Fibroblast of gingiva (primary cell): ENCODE measurements at regions not wholly inside any gene's neighbourhood (a gene's known extent, or its start where the extent isn't known, plus 50 kb on each side); places are given as distances from the start of the nearest gene placed in this dataset.

Experiments
- DNase-seq: peaks from one replicate; pipeline ENCODE4 v3.0.0-alpha.2; 2011; ENCODE audit warnings: low read depth

- no peak for DNase-seq
Measured at GRCh38 chr2:12498286-12498685, 218.4 kb upstream of the TRIB2 start.

GRCh38 chr2:12498704-12499103, 218.0 kb upstream of the TRIB2 start:
- peak; percentile 67 for DNase-seq

GRCh38 chr2:12500899-12501298, 215.8 kb upstream of the TRIB2 start:
- no peak for DNase-seq

- DNase-seq: no peak
Measured at GRCh38 chr2:12501469-12502158, 215.1 kb upstream of the TRIB2 start.

GRCh38 chr2:12502759-12503158, 214.0 kb upstream of the TRIB2 start:
- no peak for DNase-seq

GRCh38 chr2:12504443-12504842, 212.3 kb upstream of the TRIB2 start:
- DNase-seq: no peak

GRCh38 chr2:12506846-12507245, 209.9 kb upstream of the TRIB2 start:
- DNase-seq: no peak

- peak; percentile 90 for DNase-seq
Measured at GRCh38 chr2:12507295-12507694, 209.4 kb upstream of the TRIB2 start.

GRCh38 chr2:12510070-12510469, 206.7 kb upstream of the TRIB2 start:
- no peak for DNase-seq

GRCh38 chr2:12513339-12513738, 203.4 kb upstream of the TRIB2 start:
- DNase-seq: no peak

- DNase-seq: no peak
Measured at GRCh38 chr2:12514168-12514567, 202.6 kb upstream of the TRIB2 start.

- no peak for DNase-seq
Measured at GRCh38 chr2:12514631-12515437, 201.9 kb upstream of the TRIB2 start.

- no peak for DNase-seq
Measured at GRCh38 chr2:12515871-12516270, 200.9 kb upstream of the TRIB2 start.

- DNase-seq: no peak
Measured at GRCh38 chr2:12533337-12534005, 183.3 kb upstream of the TRIB2 start.

GRCh38 chr2:12534646-12535263, 182.0 kb upstream of the TRIB2 start:
- DNase-seq: peak; percentile 97

- no peak for DNase-seq
Measured at GRCh38 chr2:12536976-12537375, 179.8 kb upstream of the TRIB2 start.

- DNase-seq: no peak
Measured at GRCh38 chr2:12538138-12538694, 178.5 kb upstream of the TRIB2 start.

GRCh38 chr2:12539336-12539735, 177.4 kb upstream of the TRIB2 start:
- no peak for DNase-seq

GRCh38 chr2:12539776-12540562, 176.8 kb upstream of the TRIB2 start:
- no peak for DNase-seq

GRCh38 chr2:12543076-12543977, 173.4 kb upstream of the TRIB2 start:
- DNase-seq: no peak
